Fibroblast of the aortic adventitia (primary cell): ENCODE measurements at regions not wholly inside any gene's neighbourhood (a gene's known extent, or its start where the extent isn't known, plus 50 kb on each side); places are given as distances from the start of the nearest gene placed in this dataset.
A peak's percentile ranks its signal among the peaks of the same experiment; 100 is the strongest.
"Not testable (repeated sequence)": the region's sequence is repeated elsewhere in the genome, so short reads cannot be mapped to it uniquely, and the experiment has no call there.

ENCODE experiments used
- DNase-seq: peaks from one replicate; pipeline ENCODE4 v3.0.0-alpha.2; 2010; ENCODE audit warnings: low read depth
- H3K4me3 ChIP-seq: 2 replicates; pipeline ENCODE4 v1.5.1; 2011; ENCODE audit warnings: low read depth, mild to moderate bottlenecking, control low read depth, low read length, moderate library complexity

- not testable (repeated sequence) for DNase-seq, H3K4me3 ChIP-seq
Measured at GRCh38 chr1:206351276-206352052, 118.8 kb upstream of the IKBKE start.

- DNase-seq, result peak; percentile 55
- H3K4me3 ChIP-seq, result not testable (repeated sequence)
Measured at GRCh38 chr1:206356310-206356709, 114.0 kb upstream of the IKBKE start.

GRCh38 chr1:206357962-206358361 lies 112.3 kb upstream of the IKBKE start:
- DNase-seq, H3K4me3 ChIP-seq: not testable (repeated sequence)

GRCh38 chr1:206358771-206359170 lies 111.5 kb upstream of the IKBKE start:
- not testable (repeated sequence) for DNase-seq, H3K4me3 ChIP-seq

GRCh38 chr1:206359377-206359776 lies 110.9 kb upstream of the IKBKE start:
- DNase-seq, H3K4me3 ChIP-seq: not testable (repeated sequence)

- not testable (repeated sequence) for DNase-seq, H3K4me3 ChIP-seq
Measured at GRCh38 chr1:206361978-206362543, 108.2 kb upstream of the IKBKE start.

GRCh38 chr1:206362994-206363393 lies 107.3 kb upstream of the IKBKE start:
- not testable (repeated sequence) for DNase-seq, H3K4me3 ChIP-seq

GRCh38 chr1:206365271-206365670 lies 105.0 kb upstream of the IKBKE start:
- not testable (repeated sequence) for DNase-seq, H3K4me3 ChIP-seq

- not testable (repeated sequence) for DNase-seq, H3K4me3 ChIP-seq
Measured at GRCh38 chr1:206366131-206366530, 104.1 kb upstream of the IKBKE start.

- not testable (repeated sequence) for DNase-seq, H3K4me3 ChIP-seq
Measured at GRCh38 chr1:206366772-206367171, 103.5 kb upstream of the IKBKE start.

GRCh38 chr1:206367955-206368622 lies 102.2 kb upstream of the IKBKE start:
- DNase-seq, H3K4me3 ChIP-seq: not testable (repeated sequence)

- H3K4me3 ChIP-seq, result not testable (repeated sequence)
Measured at GRCh38 chr1:206374725-206375124, 95.6 kb upstream of the IKBKE start.

GRCh38 chr1:206375552-206375951 lies 94.7 kb upstream of the IKBKE start:
- H3K4me3 ChIP-seq, DNase-seq: not testable (repeated sequence)

More at GRCh38 chr1:206374725-206375124, 95.6 kb upstream of the IKBKE start:
- DNase-seq, result not testable (repeated sequence)

GRCh38 chr1:206378506-206378905 lies 91.8 kb upstream of the IKBKE start:
- not testable (repeated sequence) for H3K4me3 ChIP-seq, DNase-seq

GRCh38 chr1:206379245-206379644 lies 91.0 kb upstream of the IKBKE start:
- not testable (repeated sequence) for DNase-seq, H3K4me3 ChIP-seq

GRCh38 chr1:206380163-206380790 lies 90.0 kb upstream of the IKBKE start:
- DNase-seq, result peak; percentile 82
- not testable (repeated sequence) for H3K4me3 ChIP-seq

- DNase-seq, result peak; percentile 40
- not testable (repeated sequence) for H3K4me3 ChIP-seq
Measured at GRCh38 chr1:206380791-206381610, 89.3 kb upstream of the IKBKE start.
